Spleen (tissue), 11 donors: ENCODE measurements at regions not wholly inside any gene's neighbourhood (a gene's known extent, or its start where the extent isn't known, plus 50 kb on each side); places are given as distances from the start of the nearest gene placed in this dataset.

Experiments used
- DNase-seq: peaks from one replicate; pipeline ENCODE4 v3.0.0-alpha.2; 2020
- H3K27ac ChIP-seq, 8 donors: fragments of 200-600 bp; sonication (generic) in 7 of 8; 1 replicate in 4 of 8; 2 replicates in 4 of 8; pipeline versions ENCODE4 v1.5.0 to v1.8.0; 2016 to 2021; ENCODE audit warnings: inconsistent platforms in 4 of 8, mild to moderate bottlenecking in 4 of 8, moderate library complexity in 1 of 8
- H3K27me3 ChIP-seq, 7 donors: fragments of 200-600 bp; sonication (generic) in 6 of 7; replicated peaks in 1 of 7; 1 replicate in 4 of 7; 2 replicates in 3 of 7; pipeline versions ENCODE4 v1.5.0 to v1.8.0; 2016 to 2021; ENCODE audit warnings: inconsistent platforms in 3 of 7, mild to moderate bottlenecking in 1 of 7
- H3K36me3 ChIP-seq, 6 donors: fragments of 200-600 bp; sonication (generic) in 5 of 6; 1 replicate in 4 of 6; 2 replicates in 2 of 6; pipeline versions ENCODE4 v1.5.0 to v1.8.0; 2016 to 2021; ENCODE audit warnings: inconsistent platforms in 2 of 6
- H3K4me1 ChIP-seq, 6 donors: fragments of 200-600 bp; sonication (generic) in 5 of 6; 1 replicate in 3 of 6; 2 replicates in 3 of 6; pipeline versions ENCODE4 v1.5.0 to v1.8.0; 2016 to 2021; ENCODE audit warnings: inconsistent platforms in 3 of 6
- H3K4me3 ChIP-seq, 8 donors: fragments of 200-600 bp; sonication (generic) in 7 of 8; 1 replicate in 4 of 8; 2 replicates in 4 of 8; pipeline versions ENCODE4 v1.5.0 to v1.8.0; 2016 to 2021; ENCODE audit warnings: inconsistent platforms in 4 of 8, mild to moderate bottlenecking in 4 of 8, moderate library complexity in 2 of 8
- H3K9me3 ChIP-seq, 8 donors: fragments of 200-600 bp; sonication (generic) in 7 of 8; 1 replicate in 4 of 8; 2 replicates in 4 of 8; pipeline versions ENCODE4 v1.5.0 to v1.8.0; 2016 to 2021; ENCODE audit warnings: inconsistent platforms in 4 of 8
- POLR2A ChIP-seq, 3 donors: fragments of 450-650 bp; IDR thresholded peaks; one replicate each; pipeline ENCODE4 v1.5.1; 2017; ENCODE audit warnings: antibody characterized with exemption in 3 of 3, mild to moderate bottlenecking in 1 of 3
- POLR2AphosphoS5 ChIP-seq, 3 donors: sonication (generic); formaldehyde crosslinking; IDR thresholded peaks; one replicate each; pipeline ENCODE4 v1.5.1; 2017; ENCODE audit warnings: antibody characterized with exemption in 3 of 3
- WGBS, 5 donors: extraction: QIAGEN DNeasy Blood & Tissue Kit in 3 of 5; methylation state at CpG; one replicate each; pipeline versions ENCODE4 v1.1.5 to v1.1.7; 2013 to 2018; 5-methylcytosine and 5-hydroxymethylcytosine counted together
- intact Hi-C: fragments of 100-400 bp; cut with DNase I; formaldehyde crosslinking; loops from one replicate; pipeline ENCODE4 v1.15.0; 2023; ENCODE audit warnings: low total_unique reads
- TF ChIP-seq, protein P1 (sequence below), 11 experiments: fragments of 200-600 bp in 7 of 11; fragments of 450-650 bp in 4 of 11; sonication (generic) in 4 of 11; IDR thresholded peaks in 8 of 11; conservative IDR thresholded peaks in 3 of 11; 1 replicate in 7 of 11; 2 replicates in 4 of 11; pipeline versions ENCODE4 v1.4.0 to v1.8.0; 2016 to 2021; ENCODE audit warnings: antibody characterized with exemption in 11 of 11, inconsistent platforms in 4 of 11, mild to moderate bottlenecking in 1 of 11
- donor health status: healthy with polysubstance abuse.
- donor health status: DM: no; HTN: no; CAD: no; lungs with moderate emphysema.
- donor health status: DM: no; HTN: no; CAD: no.
- donor health status: Bipolar disorder and iron deficiency.
- donor health status: healthy.
- donor health status: DM: no; HTN: no; CAD: no.
- donor health status: DM: yes; HTN: yes; CAD: no.

DNA sequence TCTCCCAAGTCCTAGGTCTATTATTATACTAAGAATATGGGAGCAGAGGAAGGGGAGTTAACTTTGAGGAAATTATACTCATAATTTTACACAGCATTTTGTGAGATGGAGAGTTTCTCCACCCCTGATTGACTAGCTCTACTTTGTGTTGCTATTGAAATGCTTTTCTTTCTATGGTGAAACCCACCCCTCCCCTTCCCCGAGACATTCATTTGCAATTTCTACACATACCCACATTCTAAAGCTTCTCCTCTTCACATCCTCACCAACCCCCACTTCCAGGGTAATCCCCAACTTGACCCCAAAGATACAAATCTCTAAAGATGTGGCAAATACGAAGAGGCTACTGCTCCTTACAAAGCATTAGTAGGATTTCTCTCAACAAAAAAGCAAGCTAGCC, 992.2 kb downstream of the BCL11A start:
- WGBS, 5 donors = 41 to 59% (median 44%) methylated on average over 2 of the region's 2 CpGs
- H3K27ac ChIP-seq = no peak overlapping the region
- no peaks in the 10 kb centered on the region for H3K36me3 ChIP-seq
- TF ChIP-seq POLR2AphosphoS5 (IDR thresholded peaks at IDR 0.05) (no peak), POLR2A (IDR thresholded peaks at IDR 0.05) (no peak)
- TF ChIP-seq, protein P1, sequence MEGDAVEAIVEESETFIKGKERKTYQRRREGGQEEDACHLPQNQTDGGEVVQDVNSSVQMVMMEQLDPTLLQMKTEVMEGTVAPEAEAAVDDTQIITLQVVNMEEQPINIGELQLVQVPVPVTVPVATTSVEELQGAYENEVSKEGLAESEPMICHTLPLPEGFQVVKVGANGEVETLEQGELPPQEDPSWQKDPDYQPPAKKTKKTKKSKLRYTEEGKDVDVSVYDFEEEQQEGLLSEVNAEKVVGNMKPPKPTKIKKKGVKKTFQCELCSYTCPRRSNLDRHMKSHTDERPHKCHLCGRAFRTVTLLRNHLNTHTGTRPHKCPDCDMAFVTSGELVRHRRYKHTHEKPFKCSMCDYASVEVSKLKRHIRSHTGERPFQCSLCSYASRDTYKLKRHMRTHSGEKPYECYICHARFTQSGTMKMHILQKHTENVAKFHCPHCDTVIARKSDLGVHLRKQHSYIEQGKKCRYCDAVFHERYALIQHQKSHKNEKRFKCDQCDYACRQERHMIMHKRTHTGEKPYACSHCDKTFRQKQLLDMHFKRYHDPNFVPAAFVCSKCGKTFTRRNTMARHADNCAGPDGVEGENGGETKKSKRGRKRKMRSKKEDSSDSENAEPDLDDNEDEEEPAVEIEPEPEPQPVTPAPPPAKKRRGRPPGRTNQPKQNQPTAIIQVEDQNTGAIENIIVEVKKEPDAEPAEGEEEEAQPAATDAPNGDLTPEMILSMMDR (IDR thresholded peaks at IDR 0.05 in 8 of 11, conservative IDR thresholded peaks at IDR 0.05 in 3 of 11) = no peak
- no peaks in the 10 kb centered on the region for H3K27me3 ChIP-seq
- DNase-seq = no peak
- intact Hi-C loops = no loop called here
- H3K4me1 ChIP-seq = no peaks in the 10 kb centered on the region
- H3K4me3 ChIP-seq = no peak overlapping the region
- no peaks in the 10 kb centered on the region for H3K9me3 ChIP-seq

DNA sequence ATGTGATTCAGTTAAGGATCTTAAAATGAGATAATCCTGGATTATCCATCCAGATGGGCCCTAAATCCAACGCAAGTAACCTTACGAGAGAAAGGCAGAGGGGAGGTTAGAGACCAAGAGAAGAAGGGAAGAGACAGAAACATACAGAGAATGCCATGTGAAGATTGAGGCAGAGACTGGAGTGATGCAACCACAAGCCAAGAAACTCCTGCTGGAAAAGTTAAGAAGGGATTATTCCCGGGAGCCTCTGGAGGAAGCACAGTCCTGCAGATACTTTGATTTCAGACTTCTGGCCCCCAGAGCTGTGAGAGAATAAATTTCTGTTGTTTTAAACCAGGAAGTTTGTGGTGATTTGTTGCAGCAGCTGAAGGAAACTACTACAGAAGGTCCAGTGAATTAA, 992.7 kb downstream of the BCL11A start:
- DNase-seq = no peak
- Histone ChIP-seq H3K27ac (no peak overlapping the region), H3K36me3 (no peaks in the 10 kb centered on the region), H3K9me3 (no peaks in the 10 kb centered on the region), H3K27me3 (no peaks in the 10 kb centered on the region), H3K4me1 (no peaks in the 10 kb centered on the region), H3K4me3 (no peak overlapping the region)
- intact Hi-C loops = no loop called here
- TF ChIP-seq, protein P1 (IDR thresholded peaks at IDR 0.05 in 8 of 11, conservative IDR thresholded peaks at IDR 0.05 in 3 of 11) = no peak
- TF ChIP-seq POLR2A (IDR thresholded peaks at IDR 0.05) = no peak
- TF ChIP-seq POLR2AphosphoS5 (IDR thresholded peaks at IDR 0.05) = no peak
- WGBS, 5 donors = 64 to 73% (median 68%) methylated on average over 3 of the region's 3 CpGs

DNA sequence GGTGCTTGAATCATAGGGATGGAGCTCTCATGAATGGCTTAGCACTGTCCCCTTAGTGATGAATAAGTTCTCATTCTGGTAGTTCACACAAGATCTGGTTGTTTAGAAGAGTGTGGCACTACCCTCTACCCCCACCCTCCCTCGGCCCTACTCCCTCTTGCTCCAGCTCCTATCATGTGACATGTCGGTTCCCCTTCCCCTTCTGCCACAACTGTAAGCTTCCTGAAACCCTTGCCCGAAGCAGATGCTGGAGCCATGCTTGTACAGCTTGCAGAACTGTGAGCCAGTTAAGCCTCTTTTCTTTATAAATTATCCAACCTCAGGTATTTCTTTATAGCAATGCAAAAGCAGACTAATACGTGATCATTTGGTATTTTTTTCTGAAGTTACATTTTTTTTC, 1012.6 kb downstream of the BCL11A start:
- no peaks in the 10 kb centered on the region for H3K4me1 ChIP-seq
- H3K27ac ChIP-seq = no peak overlapping the region
- no peak for DNase-seq
- intact Hi-C loops = no loop called here
- H3K36me3 ChIP-seq = no peaks in the 10 kb centered on the region
- 52 to 79% (median 60%) methylated on average over 4 of the region's 4 CpGs for WGBS, 5 donors
- H3K27me3 ChIP-seq = no peaks in the 10 kb centered on the region
- peaks cover 0 to 4% (median 0%) of the 10 kb centered on the region in 8 donors for H3K9me3 ChIP-seq
- H3K4me3 ChIP-seq = no peak overlapping the region
- TF ChIP-seq POLR2A (IDR thresholded peaks at IDR 0.05) (no peak), POLR2AphosphoS5 (IDR thresholded peaks at IDR 0.05) (no peak)
- TF ChIP-seq, protein P1 (IDR thresholded peaks at IDR 0.05 in 8 of 11, conservative IDR thresholded peaks at IDR 0.05 in 3 of 11) = no peak

DNA sequence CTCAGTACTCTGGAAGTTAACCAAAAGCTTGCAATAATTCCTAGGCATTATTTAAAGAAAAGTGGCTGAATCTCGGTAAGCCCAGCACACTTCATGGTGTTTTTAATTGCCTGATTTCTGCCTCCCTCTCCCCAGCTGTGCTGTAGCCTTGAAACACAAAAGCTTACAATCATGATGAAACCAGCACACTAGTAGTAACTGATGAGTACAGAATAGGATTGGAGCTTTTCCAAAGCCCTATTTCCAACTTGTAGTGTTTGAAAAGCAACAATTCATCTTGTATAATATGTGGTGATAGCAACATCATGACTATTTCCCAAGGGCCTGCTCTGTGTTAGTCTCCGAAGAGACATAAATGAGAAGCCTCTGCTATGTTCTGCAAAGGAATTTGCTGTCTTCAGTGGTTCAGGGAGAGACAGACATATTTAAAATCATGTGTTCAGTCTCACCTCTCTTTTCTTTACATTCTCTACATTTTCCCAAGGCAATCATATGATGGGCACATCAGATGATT, 1015.0 kb downstream of the BCL11A start:
- intact Hi-C loops = no loop called here

More for the DNA sequence above, 1015.0 kb downstream of the BCL11A start:
- TF ChIP-seq POLR2AphosphoS5 (IDR thresholded peaks at IDR 0.05) (no peak), POLR2A (IDR thresholded peaks at IDR 0.05) (no peak)
- TF ChIP-seq, protein P1 (IDR thresholded peaks at IDR 0.05 in 8 of 11, conservative IDR thresholded peaks at IDR 0.05 in 3 of 11) = no peak
- no peak overlapping the region for H3K27ac ChIP-seq
- no peaks in the 10 kb centered on the region for H3K36me3 ChIP-seq
- WGBS, 5 donors = 76 to 88% (median 84%) methylated on average over 2 of the region's 2 CpGs
- no peaks in the 10 kb centered on the region for H3K4me1 ChIP-seq
- peaks cover 0 to 4% (median 0%) of the 10 kb centered on the region in 8 donors for H3K9me3 ChIP-seq
- H3K4me3 ChIP-seq = no peak overlapping the region
- DNase-seq = no peak
- no peaks in the 10 kb centered on the region for H3K27me3 ChIP-seq
